WTC11 (cell line): ENCODE measurements at regions not wholly inside any gene's neighbourhood (a gene's known extent, or its start where the extent isn't known, plus 50 kb on each side); places are given as distances from the start of the nearest gene placed in this dataset.
A peak's percentile ranks its signal among the peaks of the same experiment; 100 is the strongest.

Experiments
- ATAC-seq: fragments of 200-7000 bp; cut with Tn5 transposase; 2 replicates; pipeline ENCODE4 v1.10.0; 2021; ENCODE audit warnings: mild to moderate bottlenecking, moderate library complexity
- CTCF ChIA-PET: fragments of 300-600 bp; sonication (Branson Sonifier 250); formaldehyde crosslinking; loops from one replicate; lab custom pipeline; 2021; ENCODE audit warnings: antibody characterized with exemption; lab: Charles Lee
- POLR2A ChIA-PET: fragments of 350-600 bp; sonication (Branson Sonifier 250); formaldehyde crosslinking; loops from one replicate; lab custom pipeline; 2021; ENCODE audit warnings: antibody characterized with exemption; lab: Charles Lee
- DNase-seq: peaks from one replicate; pipeline ENCODE4 v3.0.0; 2021; ENCODE audit warnings: low spot score
- H3K27ac Mint-ChIP-seq: 2 replicates; pipeline ENCODE4 v1.8.0; 2021; ENCODE audit warnings: mixed read lengths
- H3K27me3 Mint-ChIP-seq: 2 replicates; pipeline ENCODE4 v1.8.0; 2021; ENCODE audit warnings: low read depth, mild to moderate bottlenecking, moderate library complexity, mixed read lengths
- H3K36me3 Mint-ChIP-seq: 2 replicates; pipeline ENCODE4 v1.8.0; 2021; ENCODE audit warnings: mixed read lengths
- H3K4me1 Mint-ChIP-seq: 2 replicates; pipeline ENCODE4 v1.8.0; 2022; ENCODE audit warnings: mixed read lengths
- H3K4me3 Mint-ChIP-seq: 2 replicates; pipeline ENCODE4 v1.8.0; 2021; ENCODE audit warnings: mild to moderate bottlenecking, moderate library complexity, mixed read lengths
- H3K9me3 Mint-ChIP-seq: 2 replicates; pipeline ENCODE4 v1.8.0; 2021; ENCODE audit warnings: mixed read lengths
- FOXJ3 ChIP-seq: sonication (generic); formaldehyde crosslinking; IDR thresholded peaks from 2 replicates; pipeline ENCODE4 v1.9.0; 2021; ENCODE audit warnings: missing genetic modification reagents, mild to moderate bottlenecking, borderline replicate concordance
- MYBL2 ChIP-seq: sonication (generic); formaldehyde crosslinking; IDR thresholded peaks from 2 replicates; pipeline ENCODE4 v1.8.1; 2023; ENCODE audit warnings: mild to moderate bottlenecking, moderate library complexity, missing genetic modification reagents
- NFE2L1 ChIP-seq: sonication (generic); formaldehyde crosslinking; IDR thresholded peaks from 2 replicates; pipeline ENCODE4 v1.8.1; 2023; ENCODE audit warnings: missing genetic modification reagents
- PRRX2 ChIP-seq: fragments of 250-450 bp; sonication (Bioruptor Pico); IDR thresholded peaks from 2 replicates; pipeline ENCODE4 v1.8.0; 2021; ENCODE audit warnings: mild to moderate bottlenecking
- SMAD4 ChIP-seq: sonication (generic); formaldehyde crosslinking; IDR thresholded peaks from 2 replicates; pipeline ENCODE4 v1.8.0; 2022; ENCODE audit warnings: mild to moderate bottlenecking, missing genetic modification reagents
- SOX15 ChIP-seq: fragments of 250-450 bp; sonication (Bioruptor Pico); IDR thresholded peaks from 2 replicates; pipeline ENCODE4 v1.9.0; 2021; ENCODE audit warnings: mild to moderate bottlenecking
- ZNF121 ChIP-seq: sonication (generic); formaldehyde crosslinking; IDR thresholded peaks from 2 replicates; pipeline ENCODE4 v1.8.0; 2023; ENCODE audit warnings: missing genetic modification reagents
- TF ChIP-seq, protein P1 (sequence below): fragments of 250-450 bp; sonication (Bioruptor Pico); IDR thresholded peaks from 2 replicates; pipeline ENCODE4 v1.9.0; 2021; ENCODE audit warnings: moderate library complexity, mild to moderate bottlenecking, inconsistent platforms, borderline replicate concordance
- TF ChIP-seq, protein P2 (sequence below): sonication (generic); formaldehyde crosslinking; IDR thresholded peaks from 2 replicates; pipeline ENCODE4 v1.8.0; 2022; ENCODE audit warnings: mild to moderate bottlenecking, missing genetic modification reagents
- TF ChIP-seq, protein P3 (sequence below): sonication (generic); formaldehyde crosslinking; IDR thresholded peaks from 2 replicates; pipeline ENCODE4 v1.8.1; 2022; ENCODE audit warnings: low read depth, mild to moderate bottlenecking, moderate library complexity, missing genetic modification reagents, borderline replicate concordance
- TF ChIP-seq, protein P4 (sequence below): sonication (generic); formaldehyde crosslinking; IDR thresholded peaks from 2 replicates; pipeline ENCODE4 v1.8.1; 2023; ENCODE audit warnings: mild to moderate bottlenecking, missing genetic modification reagents
- TF ChIP-seq, protein P5 (sequence below): sonication (generic); formaldehyde crosslinking; conservative IDR thresholded peaks from 2 replicates; pipeline ENCODE4 v1.8.1; 2022; ENCODE audit warnings: mild to moderate bottlenecking, missing genetic modification reagents
- TF ChIP-seq, protein P6 (sequence below): sonication (generic); formaldehyde crosslinking; IDR thresholded peaks from 2 replicates; pipeline ENCODE4 v1.8.1; 2023; ENCODE audit warnings: mild to moderate bottlenecking, missing genetic modification reagents, moderate library complexity
- TF ChIP-seq, protein P7 (sequence below): sonication (generic); formaldehyde crosslinking; IDR thresholded peaks from 2 replicates; pipeline ENCODE4 v1.8.0; 2022; ENCODE audit warnings: missing genetic modification reagents
- TF ChIP-seq, protein P8 (sequence below): sonication (generic); formaldehyde crosslinking; IDR thresholded peaks from 2 replicates; pipeline ENCODE4 v1.8.1; 2022; ENCODE audit warnings: low read depth, missing genetic modification reagents, borderline replicate concordance
- TF ChIP-seq, protein P9 (sequence below): fragments of 250-450 bp; sonication (Bioruptor Pico); IDR thresholded peaks from 2 replicates; pipeline ENCODE4 v1.9.0; 2021; ENCODE audit warnings: mild to moderate bottlenecking
- TF ChIP-seq, protein P10 (sequence below): sonication (generic); formaldehyde crosslinking; conservative IDR thresholded peaks from 2 replicates; pipeline ENCODE4 v1.8.1; 2023; ENCODE audit warnings: mild to moderate bottlenecking, low read depth, missing genetic modification reagents, moderate library complexity

DNA sequence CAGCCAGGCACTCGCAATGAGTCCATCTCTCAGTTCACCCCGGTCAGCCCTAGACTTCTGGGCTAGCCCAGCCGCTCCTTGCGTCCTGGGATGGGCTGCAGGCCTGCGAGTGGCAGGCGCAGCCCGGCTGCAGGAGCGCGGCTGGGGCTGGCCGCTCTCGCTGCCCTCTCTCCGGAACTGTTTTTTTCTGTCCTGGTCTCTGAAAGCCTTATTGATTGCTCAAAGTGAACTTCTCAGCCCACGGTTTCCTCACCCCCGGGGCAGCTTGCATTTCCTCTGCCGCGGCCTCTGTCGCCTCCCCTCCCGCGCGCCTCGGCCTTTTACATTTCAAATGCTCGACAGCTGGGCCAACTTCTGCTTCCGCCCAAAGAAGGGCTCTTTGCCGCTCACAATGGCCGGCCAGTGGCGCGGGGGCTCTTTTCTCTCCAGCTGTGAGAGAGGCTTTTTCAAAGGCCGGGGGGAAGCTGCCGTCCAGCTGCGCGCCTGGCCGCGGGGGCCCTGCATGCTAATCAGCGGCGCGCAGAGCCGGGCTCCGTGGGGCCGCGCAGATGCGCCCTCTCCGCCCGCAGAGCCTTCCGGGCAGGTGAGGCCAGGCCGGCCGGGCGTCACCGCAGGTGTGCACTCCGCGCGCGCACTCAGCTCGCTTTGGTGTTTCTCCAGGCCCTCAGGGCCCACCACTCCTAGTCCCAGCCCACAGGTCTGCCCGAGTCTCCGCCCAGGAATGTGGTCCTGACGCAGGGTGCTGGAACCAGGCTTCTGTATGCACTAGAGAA lies 513.8 kb downstream of the RNF144A start:
- H3K4me3 Mint-ChIP-seq, result peak overlapping the region; percentile 40
- POLR2A ChIA-PET, result interaction anchor here (0.6 to 1.0 kb wide), 2 partner anchors 273 to 1250 kb away, joined by 3 read pairs; no protein-coding TSS in a partner anchor
- DNase-seq (peak; percentile 81), ATAC-seq (peak; percentile 83)
- H3K9me3 Mint-ChIP-seq, result peaks cover 28% of the 10 kb centered on the region
- no peaks in the 10 kb centered on the region; the same call in none of the 2 replicates for H3K27me3 Mint-ChIP-seq
- CTCF ChIA-PET, result interaction anchor here (0.8 to 1.0 kb wide), 4 partner anchors 240 to 1251 kb away, joined by 3 to 4 read pairs (median 3); partner anchors contain the start of gene ID2
- peaks cover 21% of the 10 kb centered on the region for H3K36me3 Mint-ChIP-seq
- peaks cover 44% of the 10 kb centered on the region for H3K4me1 Mint-ChIP-seq
- no peak overlapping the region; the same call in 1 of the 2 replicates for H3K27ac Mint-ChIP-seq
- TF ChIP-seq, protein P1, sequence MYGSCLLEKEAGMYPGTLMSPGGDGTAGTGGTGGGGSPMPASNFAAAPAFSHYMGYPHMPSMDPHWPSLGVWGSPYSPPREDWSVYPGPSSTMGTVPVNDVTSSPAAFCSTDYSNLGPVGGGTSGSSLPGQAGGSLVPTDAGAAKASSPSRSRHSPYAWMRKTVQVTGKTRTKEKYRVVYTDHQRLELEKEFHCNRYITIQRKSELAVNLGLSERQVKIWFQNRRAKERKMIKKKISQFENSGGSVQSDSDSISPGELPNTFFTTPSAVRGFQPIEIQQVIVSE (CRISPR knock-in tag), result no peak
- TF ChIP-seq SOX15 (CRISPR knock-in tag), result no peak
- TF ChIP-seq MYBL2 (CRISPR knock-in tag), result peak; percentile 93
- TF ChIP-seq, protein P2, sequence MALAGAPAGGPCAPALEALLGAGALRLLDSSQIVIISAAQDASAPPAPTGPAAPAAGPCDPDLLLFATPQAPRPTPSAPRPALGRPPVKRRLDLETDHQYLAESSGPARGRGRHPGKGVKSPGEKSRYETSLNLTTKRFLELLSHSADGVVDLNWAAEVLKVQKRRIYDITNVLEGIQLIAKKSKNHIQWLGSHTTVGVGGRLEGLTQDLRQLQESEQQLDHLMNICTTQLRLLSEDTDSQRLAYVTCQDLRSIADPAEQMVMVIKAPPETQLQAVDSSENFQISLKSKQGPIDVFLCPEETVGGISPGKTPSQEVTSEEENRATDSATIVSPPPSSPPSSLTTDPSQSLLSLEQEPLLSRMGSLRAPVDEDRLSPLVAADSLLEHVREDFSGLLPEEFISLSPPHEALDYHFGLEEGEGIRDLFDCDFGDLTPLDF (CRISPR knock-in tag), result peak; percentile 36; the same call in 1 of the 2 replicates
- TF ChIP-seq, protein P3, sequence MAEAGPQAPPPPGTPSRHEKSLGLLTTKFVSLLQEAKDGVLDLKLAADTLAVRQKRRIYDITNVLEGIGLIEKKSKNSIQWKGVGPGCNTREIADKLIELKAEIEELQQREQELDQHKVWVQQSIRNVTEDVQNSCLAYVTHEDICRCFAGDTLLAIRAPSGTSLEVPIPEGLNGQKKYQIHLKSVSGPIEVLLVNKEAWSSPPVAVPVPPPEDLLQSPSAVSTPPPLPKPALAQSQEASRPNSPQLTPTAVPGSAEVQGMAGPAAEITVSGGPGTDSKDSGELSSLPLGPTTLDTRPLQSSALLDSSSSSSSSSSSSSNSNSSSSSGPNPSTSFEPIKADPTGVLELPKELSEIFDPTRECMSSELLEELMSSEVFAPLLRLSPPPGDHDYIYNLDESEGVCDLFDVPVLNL (CRISPR knock-in tag), result 0 out of 2 replicates have a peak, but pooled peaks have one; percentile 53
- TF ChIP-seq, protein P4, sequence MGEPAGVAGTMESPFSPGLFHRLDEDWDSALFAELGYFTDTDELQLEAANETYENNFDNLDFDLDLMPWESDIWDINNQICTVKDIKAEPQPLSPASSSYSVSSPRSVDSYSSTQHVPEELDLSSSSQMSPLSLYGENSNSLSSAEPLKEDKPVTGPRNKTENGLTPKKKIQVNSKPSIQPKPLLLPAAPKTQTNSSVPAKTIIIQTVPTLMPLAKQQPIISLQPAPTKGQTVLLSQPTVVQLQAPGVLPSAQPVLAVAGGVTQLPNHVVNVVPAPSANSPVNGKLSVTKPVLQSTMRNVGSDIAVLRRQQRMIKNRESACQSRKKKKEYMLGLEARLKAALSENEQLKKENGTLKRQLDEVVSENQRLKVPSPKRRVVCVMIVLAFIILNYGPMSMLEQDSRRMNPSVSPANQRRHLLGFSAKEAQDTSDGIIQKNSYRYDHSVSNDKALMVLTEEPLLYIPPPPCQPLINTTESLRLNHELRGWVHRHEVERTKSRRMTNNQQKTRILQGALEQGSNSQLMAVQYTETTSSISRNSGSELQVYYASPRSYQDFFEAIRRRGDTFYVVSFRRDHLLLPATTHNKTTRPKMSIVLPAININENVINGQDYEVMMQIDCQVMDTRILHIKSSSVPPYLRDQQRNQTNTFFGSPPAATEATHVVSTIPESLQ (CRISPR knock-in tag), result no peak
- TF ChIP-seq, protein P5, sequence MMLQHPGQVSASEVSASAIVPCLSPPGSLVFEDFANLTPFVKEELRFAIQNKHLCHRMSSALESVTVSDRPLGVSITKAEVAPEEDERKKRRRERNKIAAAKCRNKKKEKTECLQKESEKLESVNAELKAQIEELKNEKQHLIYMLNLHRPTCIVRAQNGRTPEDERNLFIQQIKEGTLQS, result no peak
- TF ChIP-seq, protein P6, sequence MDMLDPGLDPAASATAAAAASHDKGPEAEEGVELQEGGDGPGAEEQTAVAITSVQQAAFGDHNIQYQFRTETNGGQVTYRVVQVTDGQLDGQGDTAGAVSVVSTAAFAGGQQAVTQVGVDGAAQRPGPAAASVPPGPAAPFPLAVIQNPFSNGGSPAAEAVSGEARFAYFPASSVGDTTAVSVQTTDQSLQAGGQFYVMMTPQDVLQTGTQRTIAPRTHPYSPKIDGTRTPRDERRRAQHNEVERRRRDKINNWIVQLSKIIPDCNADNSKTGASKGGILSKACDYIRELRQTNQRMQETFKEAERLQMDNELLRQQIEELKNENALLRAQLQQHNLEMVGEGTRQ (CRISPR knock-in tag), result peak; percentile 24; the same call in 1 of the 2 replicates
- no peak for TF ChIP-seq PRRX2
- TF ChIP-seq, protein P7, sequence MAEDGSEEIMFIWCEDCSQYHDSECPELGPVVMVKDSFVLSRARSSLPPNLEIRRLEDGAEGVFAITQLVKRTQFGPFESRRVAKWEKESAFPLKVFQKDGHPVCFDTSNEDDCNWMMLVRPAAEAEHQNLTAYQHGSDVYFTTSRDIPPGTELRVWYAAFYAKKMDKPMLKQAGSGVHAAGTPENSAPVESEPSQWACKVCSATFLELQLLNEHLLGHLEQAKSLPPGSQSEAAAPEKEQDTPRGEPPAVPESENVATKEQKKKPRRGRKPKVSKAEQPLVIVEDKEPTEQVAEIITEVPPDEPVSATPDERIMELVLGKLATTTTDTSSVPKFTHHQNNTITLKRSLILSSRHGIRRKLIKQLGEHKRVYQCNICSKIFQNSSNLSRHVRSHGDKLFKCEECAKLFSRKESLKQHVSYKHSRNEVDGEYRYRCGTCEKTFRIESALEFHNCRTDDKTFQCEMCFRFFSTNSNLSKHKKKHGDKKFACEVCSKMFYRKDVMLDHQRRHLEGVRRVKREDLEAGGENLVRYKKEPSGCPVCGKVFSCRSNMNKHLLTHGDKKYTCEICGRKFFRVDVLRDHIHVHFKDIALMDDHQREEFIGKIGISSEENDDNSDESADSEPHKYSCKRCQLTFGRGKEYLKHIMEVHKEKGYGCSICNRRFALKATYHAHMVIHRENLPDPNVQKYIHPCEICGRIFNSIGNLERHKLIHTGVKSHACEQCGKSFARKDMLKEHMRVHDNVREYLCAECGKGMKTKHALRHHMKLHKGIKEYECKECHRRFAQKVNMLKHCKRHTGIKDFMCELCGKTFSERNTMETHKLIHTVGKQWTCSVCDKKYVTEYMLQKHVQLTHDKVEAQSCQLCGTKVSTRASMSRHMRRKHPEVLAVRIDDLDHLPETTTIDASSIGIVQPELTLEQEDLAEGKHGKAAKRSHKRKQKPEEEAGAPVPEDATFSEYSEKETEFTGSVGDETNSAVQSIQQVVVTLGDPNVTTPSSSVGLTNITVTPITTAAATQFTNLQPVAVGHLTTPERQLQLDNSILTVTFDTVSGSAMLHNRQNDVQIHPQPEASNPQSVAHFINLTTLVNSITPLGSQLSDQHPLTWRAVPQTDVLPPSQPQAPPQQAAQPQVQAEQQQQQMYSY (CRISPR knock-in tag), result no peak
- TF ChIP-seq NFE2L1 (CRISPR knock-in tag), result 0 out of 2 replicates have a peak, but pooled peaks have one; percentile 45
- TF ChIP-seq, protein P8, sequence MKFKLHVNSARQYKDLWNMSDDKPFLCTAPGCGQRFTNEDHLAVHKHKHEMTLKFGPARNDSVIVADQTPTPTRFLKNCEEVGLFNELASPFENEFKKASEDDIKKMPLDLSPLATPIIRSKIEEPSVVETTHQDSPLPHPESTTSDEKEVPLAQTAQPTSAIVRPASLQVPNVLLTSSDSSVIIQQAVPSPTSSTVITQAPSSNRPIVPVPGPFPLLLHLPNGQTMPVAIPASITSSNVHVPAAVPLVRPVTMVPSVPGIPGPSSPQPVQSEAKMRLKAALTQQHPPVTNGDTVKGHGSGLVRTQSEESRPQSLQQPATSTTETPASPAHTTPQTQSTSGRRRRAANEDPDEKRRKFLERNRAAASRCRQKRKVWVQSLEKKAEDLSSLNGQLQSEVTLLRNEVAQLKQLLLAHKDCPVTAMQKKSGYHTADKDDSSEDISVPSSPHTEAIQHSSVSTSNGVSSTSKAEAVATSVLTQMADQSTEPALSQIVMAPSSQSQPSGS (CRISPR knock-in tag), result no peak
- TF ChIP-seq FOXJ3 (CRISPR knock-in tag), result no peak
- TF ChIP-seq, protein P9, sequence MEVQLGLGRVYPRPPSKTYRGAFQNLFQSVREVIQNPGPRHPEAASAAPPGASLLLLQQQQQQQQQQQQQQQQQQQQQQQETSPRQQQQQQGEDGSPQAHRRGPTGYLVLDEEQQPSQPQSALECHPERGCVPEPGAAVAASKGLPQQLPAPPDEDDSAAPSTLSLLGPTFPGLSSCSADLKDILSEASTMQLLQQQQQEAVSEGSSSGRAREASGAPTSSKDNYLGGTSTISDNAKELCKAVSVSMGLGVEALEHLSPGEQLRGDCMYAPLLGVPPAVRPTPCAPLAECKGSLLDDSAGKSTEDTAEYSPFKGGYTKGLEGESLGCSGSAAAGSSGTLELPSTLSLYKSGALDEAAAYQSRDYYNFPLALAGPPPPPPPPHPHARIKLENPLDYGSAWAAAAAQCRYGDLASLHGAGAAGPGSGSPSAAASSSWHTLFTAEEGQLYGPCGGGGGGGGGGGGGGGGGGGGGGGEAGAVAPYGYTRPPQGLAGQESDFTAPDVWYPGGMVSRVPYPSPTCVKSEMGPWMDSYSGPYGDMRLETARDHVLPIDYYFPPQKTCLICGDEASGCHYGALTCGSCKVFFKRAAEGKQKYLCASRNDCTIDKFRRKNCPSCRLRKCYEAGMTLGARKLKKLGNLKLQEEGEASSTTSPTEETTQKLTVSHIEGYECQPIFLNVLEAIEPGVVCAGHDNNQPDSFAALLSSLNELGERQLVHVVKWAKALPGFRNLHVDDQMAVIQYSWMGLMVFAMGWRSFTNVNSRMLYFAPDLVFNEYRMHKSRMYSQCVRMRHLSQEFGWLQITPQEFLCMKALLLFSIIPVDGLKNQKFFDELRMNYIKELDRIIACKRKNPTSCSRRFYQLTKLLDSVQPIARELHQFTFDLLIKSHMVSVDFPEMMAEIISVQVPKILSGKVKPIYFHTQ (CRISPR knock-in tag), result no peak
- TF ChIP-seq, protein P10, sequence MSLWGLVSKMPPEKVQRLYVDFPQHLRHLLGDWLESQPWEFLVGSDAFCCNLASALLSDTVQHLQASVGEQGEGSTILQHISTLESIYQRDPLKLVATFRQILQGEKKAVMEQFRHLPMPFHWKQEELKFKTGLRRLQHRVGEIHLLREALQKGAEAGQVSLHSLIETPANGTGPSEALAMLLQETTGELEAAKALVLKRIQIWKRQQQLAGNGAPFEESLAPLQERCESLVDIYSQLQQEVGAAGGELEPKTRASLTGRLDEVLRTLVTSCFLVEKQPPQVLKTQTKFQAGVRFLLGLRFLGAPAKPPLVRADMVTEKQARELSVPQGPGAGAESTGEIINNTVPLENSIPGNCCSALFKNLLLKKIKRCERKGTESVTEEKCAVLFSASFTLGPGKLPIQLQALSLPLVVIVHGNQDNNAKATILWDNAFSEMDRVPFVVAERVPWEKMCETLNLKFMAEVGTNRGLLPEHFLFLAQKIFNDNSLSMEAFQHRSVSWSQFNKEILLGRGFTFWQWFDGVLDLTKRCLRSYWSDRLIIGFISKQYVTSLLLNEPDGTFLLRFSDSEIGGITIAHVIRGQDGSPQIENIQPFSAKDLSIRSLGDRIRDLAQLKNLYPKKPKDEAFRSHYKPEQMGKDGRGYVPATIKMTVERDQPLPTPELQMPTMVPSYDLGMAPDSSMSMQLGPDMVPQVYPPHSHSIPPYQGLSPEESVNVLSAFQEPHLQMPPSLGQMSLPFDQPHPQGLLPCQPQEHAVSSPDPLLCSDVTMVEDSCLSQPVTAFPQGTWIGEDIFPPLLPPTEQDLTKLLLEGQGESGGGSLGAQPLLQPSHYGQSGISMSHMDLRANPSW (CRISPR knock-in tag), result no peak
- TF ChIP-seq SMAD4, result no peak
- TF ChIP-seq ZNF121 (CRISPR knock-in tag), result no peak
